Smooth muscle cell (in vitro differentiated cells): ENCODE measurements at regions not wholly inside any gene's neighbourhood (a gene's known extent, or its start where the extent isn't known, plus 50 kb on each side); places are given as distances from the start of the nearest gene placed in this dataset.

Experiments
- DNase-seq: peaks from one replicate; lab custom pipeline; 2025; ENCODE audit not compliant: unreplicated experiment; lab: John Stamatoyannopoulos, UW
- H2AFZ ChIP-seq: fragments of 200-600 bp; sonication (generic); 2 replicates; pipeline ENCODE4 v1.6.0; 2016; ENCODE audit warnings: antibody characterized with exemption, low read depth, mild to moderate bottlenecking
- H3F3A ChIP-seq: fragments of 200-600 bp; sonication (generic); 2 replicates; pipeline ENCODE4 v1.6.0; 2017; ENCODE audit warnings: antibody characterized with exemption, low read depth
- H3K27ac ChIP-seq: fragments of 200-600 bp; sonication (generic); 2 replicates; pipeline ENCODE4 v1.5.1; 2016; ENCODE audit warnings: low read depth, mild to moderate bottlenecking
- H3K27me3 ChIP-seq: fragments of 200-600 bp; sonication (generic); 2 replicates; pipeline ENCODE4 v1.6.1; 2016; ENCODE audit warnings: low read depth, mild to moderate bottlenecking
- H3K36me3 ChIP-seq: fragments of 200-600 bp; sonication (generic); 2 replicates; pipeline ENCODE4 v1.5.1; 2016; ENCODE audit warnings: low read depth
- H3K4me1 ChIP-seq: fragments of 200-600 bp; sonication (generic); 2 replicates; pipeline ENCODE4 v1.5.1; 2016; ENCODE audit warnings: low read depth
- H3K4me2 ChIP-seq: fragments of 200-600 bp; sonication (generic); 2 replicates; pipeline ENCODE4 v1.6.0; 2016; ENCODE audit warnings: mild to moderate bottlenecking
- H3K4me3 ChIP-seq: fragments of 200-600 bp; sonication (generic); 2 replicates; pipeline ENCODE4 v1.5.1; 2016; ENCODE audit warnings: mild to moderate bottlenecking
- H3K79me2 ChIP-seq: fragments of 200-600 bp; sonication (generic); 2 replicates; pipeline ENCODE4 v1.6.0; 2016; ENCODE audit warnings: low read depth, mild to moderate bottlenecking
- H3K9ac ChIP-seq: fragments of 200-600 bp; sonication (generic); 2 replicates; pipeline ENCODE4 v1.6.0; 2016; ENCODE audit warnings: low read depth
- H3K9me3 ChIP-seq: fragments of 200-600 bp; sonication (generic); replicated peaks from 2 replicates; pipeline ENCODE4 v1.5.1; 2016; ENCODE audit warnings: low read depth
- H4K20me1 ChIP-seq: fragments of 200-600 bp; sonication (generic); 2 replicates; pipeline ENCODE4 v1.6.0; 2016; ENCODE audit warnings: low read depth
- CTCF ChIP-seq: fragments of 200-600 bp; sonication (generic); IDR thresholded peaks from 2 replicates; pipeline ENCODE4 v1.5.1; 2017; ENCODE audit warnings: borderline replicate concordance, mild to moderate bottlenecking, antibody characterized with exemption; ENCODE audit not compliant: insufficient read depth, poor library complexity, severe bottlenecking
- WGBS: methylation state at CpG from one replicate; pipeline ENCODE4 v1.1.7; 2016; ENCODE audit warnings: low lambda C conversion rate; 5-methylcytosine and 5-hydroxymethylcytosine counted together

DNA sequence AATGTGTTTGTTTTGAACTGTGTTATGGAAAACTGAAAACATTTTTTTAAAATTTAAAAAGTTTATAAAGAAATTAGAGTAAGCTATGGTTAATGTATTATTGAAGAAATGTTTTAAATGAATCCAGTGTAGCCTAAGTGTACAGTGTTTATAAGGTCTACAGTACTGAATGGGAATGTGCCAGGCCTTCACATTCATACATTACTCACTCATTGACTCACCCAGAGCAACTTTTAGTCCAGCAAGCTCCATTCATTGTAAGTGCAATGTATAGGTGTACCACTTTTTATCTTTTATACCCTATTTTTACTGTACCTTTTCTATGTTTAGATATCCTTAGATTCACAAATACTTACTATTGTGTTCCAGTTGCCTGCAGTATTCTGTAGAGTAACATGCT lies 215.1 kb upstream of the THUMPD2 start:
- H3K9ac ChIP-seq = no peak overlapping the region
- no peak for TF ChIP-seq CTCF
- H2AFZ ChIP-seq = no peak overlapping the region
- peaks cover 9% of the 10 kb centered on the region for H3K4me1 ChIP-seq
- DNase-seq = no peak
- H3K4me3 ChIP-seq = no peak overlapping the region
- H3K79me2 ChIP-seq = no peaks in the 10 kb centered on the region
- no peaks in the 10 kb centered on the region for H3K9me3 ChIP-seq
- no peaks in the 10 kb centered on the region for H3K36me3 ChIP-seq
- peak overlapping the region; percentile 78 for H3K27ac ChIP-seq
- no peaks in the 10 kb centered on the region for H3K27me3 ChIP-seq
- no peaks in the 10 kb centered on the region for H3F3A ChIP-seq
- no peaks in the 10 kb centered on the region for H4K20me1 ChIP-seq
- H3K4me2 ChIP-seq = no peak overlapping the region

GRCh38 chr2:39991298-39991697 lies 212.2 kb upstream of the THUMPD2 start:
- no peaks in the 10 kb centered on the region for H3K36me3 ChIP-seq
- no peaks in the 10 kb centered on the region for H4K20me1 ChIP-seq
- H3K79me2 ChIP-seq = no peaks in the 10 kb centered on the region
- no peak overlapping the region for H3K4me2 ChIP-seq
- H3K27me3 ChIP-seq = no peaks in the 10 kb centered on the region
- no peaks in the 10 kb centered on the region for H3K9me3 ChIP-seq
- no peak overlapping the region for H2AFZ ChIP-seq
- H3K9ac ChIP-seq = no peak overlapping the region
- H3K27ac ChIP-seq = no peak overlapping the region
- WGBS = 25% methylated on average over 2 of the region's 2 CpGs
- H3F3A ChIP-seq = no peaks in the 10 kb centered on the region
- H3K4me3 ChIP-seq = no peak overlapping the region
- no peak for DNase-seq
- peaks cover 9% of the 10 kb centered on the region for H3K4me1 ChIP-seq
- TF ChIP-seq CTCF = no peak

DNA sequence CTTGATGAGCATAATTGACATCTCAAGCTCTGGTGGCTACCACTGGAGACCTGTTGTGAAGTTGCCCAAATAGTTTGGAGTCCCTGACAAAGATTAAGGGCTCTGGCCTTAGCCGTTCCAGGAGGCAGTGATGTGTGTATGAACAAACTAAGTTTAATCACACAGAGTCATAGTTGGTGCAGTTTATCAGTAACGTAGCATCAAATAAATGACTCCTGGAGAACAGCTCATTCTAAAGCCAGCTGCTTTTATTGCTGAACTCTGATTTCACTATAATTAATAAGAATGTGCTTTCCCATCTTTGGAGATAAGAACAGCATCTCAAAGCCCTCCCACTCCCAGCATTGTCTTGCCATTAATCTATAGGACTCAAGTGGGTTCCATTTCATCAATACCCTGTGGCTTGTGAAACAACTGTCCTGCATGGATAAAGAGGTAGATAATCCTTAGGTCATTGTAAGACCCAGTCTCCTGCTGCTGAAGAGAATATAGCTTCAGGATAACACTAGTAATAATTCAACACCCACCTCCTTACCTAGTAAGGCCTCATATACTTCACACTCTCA lies 211.4 kb upstream of the THUMPD2 start:
- H3F3A ChIP-seq = no peaks in the 10 kb centered on the region
- H3K4me1 ChIP-seq = peaks cover 9% of the 10 kb centered on the region
- H3K4me2 ChIP-seq = no peak overlapping the region
- no peaks in the 10 kb centered on the region for H3K27me3 ChIP-seq
- H4K20me1 ChIP-seq = no peaks in the 10 kb centered on the region
- no peak overlapping the region for H3K9ac ChIP-seq
- H3K9me3 ChIP-seq = no peaks in the 10 kb centered on the region
- no peak overlapping the region for H3K27ac ChIP-seq
- no peak overlapping the region for H3K4me3 ChIP-seq
- no peak overlapping the region for H2AFZ ChIP-seq
- WGBS = 78% methylated on average over 2 of the region's 2 CpGs
- TF ChIP-seq CTCF = no peak
- no peaks in the 10 kb centered on the region for H3K79me2 ChIP-seq
- DNase-seq = no peak
- no peaks in the 10 kb centered on the region for H3K36me3 ChIP-seq

GRCh38 chr2:39989888-39990287 lies 210.8 kb upstream of the THUMPD2 start:
- H3K4me1 ChIP-seq = peaks cover 9% of the 10 kb centered on the region
- H3K4me3 ChIP-seq = no peak overlapping the region
- H3K36me3 ChIP-seq = no peaks in the 10 kb centered on the region
- H3K4me2 ChIP-seq = no peak overlapping the region
- H3F3A ChIP-seq = no peaks in the 10 kb centered on the region
- DNase-seq = no peak
- WGBS = 80% methylated on average over 3 of the region's 3 CpGs
- no peaks in the 10 kb centered on the region for H3K79me2 ChIP-seq
- H3K27ac ChIP-seq = no peak overlapping the region
- no peaks in the 10 kb centered on the region for H4K20me1 ChIP-seq
- H3K9me3 ChIP-seq = no peaks in the 10 kb centered on the region
- no peak overlapping the region for H3K9ac ChIP-seq
- H2AFZ ChIP-seq = no peak overlapping the region
- H3K27me3 ChIP-seq = no peaks in the 10 kb centered on the region
- TF ChIP-seq CTCF = no peak
